Mesodermal cell (in vitro differentiated cells): ENCODE measurements at regions not wholly inside any gene's neighbourhood (a gene's known extent, or its start where the extent isn't known, plus 50 kb on each side); places are given as distances from the start of the nearest gene placed in this dataset.
"Not testable (repeated sequence)": the region's sequence is repeated elsewhere in the genome, so short reads cannot be mapped to it uniquely, and the experiment has no call there.

Experiments
- H3K27ac ChIP-seq: 2 replicates; pipeline ENCODE4 v1.7.0; 2013; ENCODE audit warnings: mild to moderate bottlenecking, low read depth, low read length, moderate library complexity; ENCODE audit not compliant: severe bottlenecking
- H3K36me3 ChIP-seq: 2 replicates; pipeline ENCODE4 v1.7.1; 2013; ENCODE audit warnings: mild to moderate bottlenecking, low read length, moderate library complexity; ENCODE audit not compliant: control insufficient read depth, insufficient read depth
- H3K4me1 ChIP-seq: one replicate; pipeline ENCODE4 v1.7.1; 2013; ENCODE audit warnings: mild to moderate bottlenecking, low read length; ENCODE audit not compliant: insufficient read depth, control insufficient read depth, poor library complexity, severe bottlenecking
- H3K4me3 ChIP-seq: 2 replicates; pipeline ENCODE4 v1.7.0; 2013; ENCODE audit warnings: low read length, control low read depth, mild to moderate bottlenecking; ENCODE audit not compliant: insufficient read depth, poor library complexity, severe bottlenecking; ENCODE audit errors: extremely low read depth
- H3K9me3 ChIP-seq: 2 replicates; pipeline ENCODE4 v1.7.1; 2013; ENCODE audit warnings: mild to moderate bottlenecking, low read length, moderate library complexity; ENCODE audit not compliant: control insufficient read depth
- WGBS, 2 experiments: methylation state at CpG; one replicate each; pipeline ENCODE4 v1.1.5; 2013; ENCODE audit warnings: missing lambda C conversion rate in 2 of 2; ENCODE audit not compliant: insufficient coverage in 2 of 2; 5-methylcytosine and 5-hydroxymethylcytosine counted together

- no peaks in the 10 kb centered on the region for H3K4me1 ChIP-seq
- no peak overlapping the region for H3K4me3 ChIP-seq
- no peaks in the 10 kb centered on the region for H3K9me3 ChIP-seq
- no peak overlapping the region for H3K27ac ChIP-seq
- no peaks in the 10 kb centered on the region for H3K36me3 ChIP-seq
- 67 to 80% methylated on average over 1 of the region's 2 CpGs for WGBS, 2 experiments
These were observed 84.4 kb upstream of the SRD5A2 start for GRCh38 chr2:31664949-31665724.

GRCh38 chr2:31660812-31661335 is 80.1 kb upstream of the SRD5A2 start:
- Histone ChIP-seq H3K4me1 (no peaks in the 10 kb centered on the region), H3K9me3 (no peaks in the 10 kb centered on the region), H3K27ac (no peak overlapping the region), H3K4me3 (no peak overlapping the region), H3K36me3 (no peaks in the 10 kb centered on the region)
- 60 to 80% methylated on average over 1 to 2 of the region's 2 CpGs for WGBS, 2 experiments

- WGBS, 2 experiments = 75% methylated on average over 1 of the region's 2 CpGs; no CpG with 5 or more reads in 1 of the 2 experiments
These were observed 79.4 kb upstream of the SRD5A2 start for GRCh38 chr2:31660165-31660564.

GRCh38 chr2:31654241-31654640 is 73.5 kb upstream of the SRD5A2 start:
- Histone ChIP-seq H3K27ac (no peak overlapping the region), H3K36me3 (no peaks in the 10 kb centered on the region), H3K4me1 (no peaks in the 10 kb centered on the region), H3K9me3 (no peaks in the 10 kb centered on the region), H3K4me3 (no peak overlapping the region)
- WGBS, 2 experiments = 80 to 90% methylated on average over 1 of the region's 2 CpGs

More at GRCh38 chr2:31660165-31660564, 79.4 kb upstream of the SRD5A2 start:
- no peak overlapping the region for H3K27ac ChIP-seq
- H3K4me1 ChIP-seq = no peaks in the 10 kb centered on the region
- no peaks in the 10 kb centered on the region for H3K9me3 ChIP-seq
- H3K4me3 ChIP-seq = no peak overlapping the region
- H3K36me3 ChIP-seq = no peaks in the 10 kb centered on the region

- Histone ChIP-seq H3K9me3 (no peaks in the 10 kb centered on the region), H3K36me3 (no peaks in the 10 kb centered on the region), H3K27ac (no peak overlapping the region), H3K4me3 (no peak overlapping the region), H3K4me1 (no peaks in the 10 kb centered on the region)
- WGBS, 2 experiments = 96 to 98% methylated on average over 4 to 6 of the region's 6 CpGs
These were observed 71.0 kb upstream of the SRD5A2 start for GRCh38 chr2:31651736-31652135.

- H3K27ac ChIP-seq = no peak overlapping the region
- H3K4me3 ChIP-seq = no peak overlapping the region
- no peaks in the 10 kb centered on the region for H3K36me3 ChIP-seq
- 67 to 89% methylated on average over 1 to 2 of the region's 2 CpGs for whole genome bisulfite sequencing, 2 experiments
- no peaks in the 10 kb centered on the region for H3K4me1 ChIP-seq
- H3K9me3 ChIP-seq = no peaks in the 10 kb centered on the region
These were observed 70.5 kb upstream of the SRD5A2 start for GRCh38 chr2:31651267-31651666.

GRCh38 chr2:31644551-31644950 is 63.8 kb upstream of the SRD5A2 start:
- Histone ChIP-seq H3K27ac (no peak overlapping the region), H3K36me3 (no peaks in the 10 kb centered on the region), H3K9me3 (no peaks in the 10 kb centered on the region), H3K4me3 (no peak overlapping the region), H3K4me1 (no peaks in the 10 kb centered on the region)
- 75% methylated on average over 1 to 4 of the region's 5 CpGs for WGBS, 2 experiments

GRCh38 chr2:31642707-31643106 is 62.0 kb upstream of the SRD5A2 start:
- no peaks in the 10 kb centered on the region for H3K9me3 ChIP-seq
- no peaks in the 10 kb centered on the region for H3K36me3 ChIP-seq
- no peaks in the 10 kb centered on the region for H3K4me1 ChIP-seq
- H3K4me3 ChIP-seq = no peak overlapping the region
- no peak overlapping the region for H3K27ac ChIP-seq
- no CpG with 5 or more reads among the region's 1 CpG for WGBS, 2 experiments

- H3K4me1 ChIP-seq, H3K4me3 ChIP-seq, H3K36me3 ChIP-seq, H3K9me3 ChIP-seq, H3K27ac ChIP-seq: not testable (repeated sequence)
- 73 to 76% methylated on average over 3 to 5 of the region's 5 CpGs for WGBS, 2 experiments
These were observed 51.5 kb upstream of the SRD5A2 start for GRCh38 chr2:31632201-31632600.
